Lower leg skin (tissue), 4 donors: ENCODE measurements at regions not wholly inside any gene's neighbourhood (a gene's known extent, or its start where the extent isn't known, plus 50 kb on each side); places are given as distances from the start of the nearest gene placed in this dataset.
A peak's percentile ranks its signal among the peaks of the same experiment; 100 is the strongest.

Source experiments
- DNase-seq, 2 donors: peaks; one replicate each; pipeline ENCODE4 v3.0.0-alpha.2; 2019; ENCODE audit warnings: low spot score in 2 of 2
- H3K4me3 ChIP-seq: fragments of 200-600 bp; sonication (generic); 2 replicates; pipeline ENCODE4 v1.5.1; 2017; ENCODE audit warnings: mild to moderate bottlenecking, low read depth; ENCODE audit not compliant: poor library complexity, severe bottlenecking
- CTCF ChIP-seq, 3 donors: fragments of 450-650 bp; IDR thresholded peaks; one replicate each; pipeline ENCODE4 v1.5.1; 2016; ENCODE audit warnings: antibody characterized with exemption in 3 of 3, mild to moderate bottlenecking in 3 of 3, moderate library complexity in 2 of 3
- POLR2A ChIP-seq, 2 donors: fragments of 450-650 bp; IDR thresholded peaks; one replicate each; pipeline ENCODE4 v1.6.1; 2016 to 2017; ENCODE audit warnings: antibody characterized with exemption in 2 of 2, mild to moderate bottlenecking in 1 of 2, moderate library complexity in 1 of 2
- WGBS, 2 donors: methylation state at CpG; one replicate each; pipeline ENCODE4 v1.1.5; 2018; 5-methylcytosine and 5-hydroxymethylcytosine counted together
- intact Hi-C: fragments of 100-400 bp; cut with DNase I; formaldehyde crosslinking; loops from one replicate; pipeline ENCODE4 v1.15.0; 2023; ENCODE audit warnings: low total_unique reads

GRCh38 chr10:130382031-130382430, 245.8 kb downstream of the GLRX3 start:
- intact Hi-C loops = no loop called here
- H3K4me3 ChIP-seq = no peak overlapping the region
- WGBS, 2 donors = 89 to 90% methylated on average over 7 of the region's 7 CpGs
- TF ChIP-seq CTCF (IDR thresholded peaks at IDR 0.05) (no peak), POLR2A (IDR thresholded peaks at IDR 0.05) (no peak)
- DNase-seq = peak in 1 of 2 donors; percentile 74

- WGBS, 2 donors = 30 to 79% methylated on average over 3 to 11 of the region's 11 CpGs
- intact Hi-C loops = no loop called here
- DNase-seq = peak in 1 of 2 donors; percentile 36
- no peak overlapping the region for H3K4me3 ChIP-seq
- no peak for TF ChIP-seq CTCF (IDR thresholded peaks at IDR 0.05)
- no peak for TF ChIP-seq POLR2A (IDR thresholded peaks at IDR 0.05)
Measured at GRCh38 chr10:130387936-130388580, 251.9 kb downstream of the GLRX3 start.

- WGBS, 2 donors = 79 to 86% methylated on average over 6 of the region's 6 CpGs
- intact Hi-C loops = no loop called here
- no peak overlapping the region for H3K4me3 ChIP-seq
- TF ChIP-seq POLR2A (IDR thresholded peaks at IDR 0.05) (no peak), CTCF (IDR thresholded peaks at IDR 0.05) (no peak)
- DNase-seq = peak in 1 of 2 donors; percentile 76
Measured at GRCh38 chr10:130388746-130389145, 252.6 kb downstream of the GLRX3 start.

- peak in 1 of 2 donors; percentile 72 for DNase-seq
- intact Hi-C loops = no loop called here
- TF ChIP-seq POLR2A (IDR thresholded peaks at IDR 0.05) (no peak), CTCF (IDR thresholded peaks at IDR 0.05) (no peak)
- 62% methylated on average over 5 of the region's 5 CpGs for WGBS, 2 donors
- no peak overlapping the region for H3K4me3 ChIP-seq
Measured at GRCh38 chr10:130389906-130390305, 253.7 kb downstream of the GLRX3 start.

- TF ChIP-seq POLR2A (IDR thresholded peaks at IDR 0.05) (no peak), CTCF (IDR thresholded peaks at IDR 0.05) (no peak)
- peak in 1 of 2 donors; percentile 50 for DNase-seq
- intact Hi-C loops = no loop called here
- WGBS, 2 donors = 80 to 89% methylated on average over 10 of the region's 10 CpGs
- no peak overlapping the region for H3K4me3 ChIP-seq
Measured at GRCh38 chr10:130392031-130392430, 255.8 kb downstream of the GLRX3 start.

GRCh38 chr10:130393342-130393741, 257.2 kb downstream of the GLRX3 start:
- DNase-seq = peak in 1 of 2 donors; percentile 31
- intact Hi-C loops = no loop called here
- WGBS, 2 donors = 92 to 96% methylated on average over 4 of the region's 4 CpGs
- TF ChIP-seq POLR2A (IDR thresholded peaks at IDR 0.05) = no peak
- TF ChIP-seq CTCF (IDR thresholded peaks at IDR 0.05) = no peak
- H3K4me3 ChIP-seq = no peak overlapping the region
